ENCODE measurements at regions not wholly inside any gene's neighbourhood (a gene's known extent, or its start where the extent isn't known, plus 50 kb on each side); places are given as distances from the start of the nearest gene placed in this dataset.

GRCh38 chr2:16546128-16546754 lies 119.4 kb downstream of the CYRIA start:
- TF ChIP-seq CTCF (IDR thresholded peaks at IDR 0.05 in 8 of 11, conservative IDR thresholded peaks at IDR 0.05 in 3 of 11): no peak
- peak in 1 of 3 donors; percentile 34 for TF ChIP-seq POLR2AphosphoS5 (IDR thresholded peaks at IDR 0.05)
